H9 (cell line): ENCODE measurements at regions not wholly inside any gene's neighbourhood (a gene's known extent, or its start where the extent isn't known, plus 50 kb on each side); places are given as distances from the start of the nearest gene placed in this dataset.

Experiments used
- DNase-seq: peaks from one replicate; pipeline ENCODE4 v3.0.0-alpha.2; 2017
- H2AFZ ChIP-seq: one replicate; pipeline ENCODE4 v1.6.1; 2013; ENCODE audit warnings: mild to moderate bottlenecking, low read length, control low read depth, moderate library complexity
- H2AK5ac ChIP-seq: 2 replicates; pipeline ENCODE4 v1.6.1; 2013; ENCODE audit warnings: low read length, control low read depth, mixed read lengths; ENCODE audit not compliant: insufficient read length
- H2BK120ac ChIP-seq: one replicate; pipeline ENCODE4 v1.6.1; 2013; ENCODE audit warnings: low read depth, mild to moderate bottlenecking, low read length, control low read depth, inconsistent platforms; ENCODE audit not compliant: poor library complexity, severe bottlenecking
- H2BK12ac ChIP-seq: 2 replicates; pipeline ENCODE4 v1.6.1; 2013; ENCODE audit warnings: low read length, control low read depth, mixed read lengths, low read depth; ENCODE audit not compliant: insufficient read length
- H2BK15ac ChIP-seq: 2 replicates; pipeline ENCODE4 v1.6.1; 2013; ENCODE audit warnings: low read depth, low read length, control low read depth
- H2BK20ac ChIP-seq: one replicate; pipeline ENCODE4 v1.6.1; 2013; ENCODE audit warnings: low read depth, mild to moderate bottlenecking, low read length, control low read depth, inconsistent platforms; ENCODE audit not compliant: poor library complexity, severe bottlenecking
- H2BK5ac ChIP-seq: 2 replicates; pipeline ENCODE4 v1.6.1; 2013; ENCODE audit warnings: low read length, control low read depth, mixed read lengths; ENCODE audit not compliant: insufficient read length
- H3K14ac ChIP-seq: 2 replicates; pipeline ENCODE4 v1.6.1; 2013; ENCODE audit warnings: low read length, control low read depth; ENCODE audit not compliant: insufficient read depth
- H3K18ac ChIP-seq: 2 replicates; pipeline ENCODE4 v1.6.1; 2013; ENCODE audit warnings: low read depth, mild to moderate bottlenecking, mixed read lengths, low read length, control low read depth; ENCODE audit not compliant: insufficient read length
- H3K23ac ChIP-seq: 2 replicates; pipeline ENCODE4 v1.6.1; 2013; ENCODE audit warnings: low read length, control low read depth, mixed read lengths, low read depth; ENCODE audit not compliant: insufficient read length
- H3K23me2 ChIP-seq: 2 replicates; pipeline ENCODE4 v1.6.1; 2013; ENCODE audit warnings: low read depth, mild to moderate bottlenecking, mixed read lengths, low read length, control low read depth; ENCODE audit not compliant: insufficient read length, poor library complexity, severe bottlenecking
- H3K27ac ChIP-seq: 2 replicates; pipeline ENCODE4 v1.5.1; 2013; ENCODE audit warnings: low read length, control low read depth, mixed read lengths, low read depth; ENCODE audit not compliant: insufficient read length
- H3K27me3 ChIP-seq: 2 replicates; pipeline ENCODE4 v1.6.1; 2013; ENCODE audit warnings: low read length, control low read depth, inconsistent platforms; ENCODE audit not compliant: insufficient read depth
- H3K4ac ChIP-seq: 2 replicates; pipeline ENCODE4 v1.6.1; 2013; ENCODE audit warnings: low read depth, mild to moderate bottlenecking, control low read depth, inconsistent platforms, low read length, moderate library complexity
- H3K4me1 ChIP-seq: 2 replicates; pipeline ENCODE4 v1.6.1; 2013; ENCODE audit warnings: low read length, control low read depth, inconsistent platforms; ENCODE audit not compliant: insufficient read depth
- H3K4me2 ChIP-seq: 2 replicates; pipeline ENCODE4 v1.6.1; 2013; ENCODE audit warnings: low read length, control low read depth, mixed read lengths; ENCODE audit not compliant: insufficient read length, insufficient read depth
- H3K56ac ChIP-seq: 2 replicates; pipeline ENCODE4 v1.6.1; 2013; ENCODE audit warnings: low read depth, mild to moderate bottlenecking, mixed read lengths, low read length, control low read depth; ENCODE audit not compliant: insufficient read length
- H3K79me1 ChIP-seq: 2 replicates; pipeline ENCODE4 v1.6.1; 2013; ENCODE audit warnings: low read depth, mild to moderate bottlenecking, moderate library complexity, low read length, control low read depth, inconsistent platforms; ENCODE audit not compliant: insufficient read depth, poor library complexity, severe bottlenecking
- H3K79me2 ChIP-seq: 2 replicates; pipeline ENCODE4 v1.6.1; 2013; ENCODE audit warnings: low read length, control low read depth, inconsistent platforms; ENCODE audit not compliant: insufficient read depth
- H3K9ac ChIP-seq: 2 replicates; pipeline ENCODE4 v1.6.1; 2013; ENCODE audit warnings: low read length, control low read depth, mixed read lengths; ENCODE audit not compliant: insufficient read length; ENCODE audit errors: extremely low read depth
- H3K9me3 ChIP-seq: one replicate; pipeline ENCODE4 v1.6.1; 2013; ENCODE audit warnings: low read depth, low read length, inconsistent platforms; ENCODE audit not compliant: control insufficient read depth
- H3T11ph ChIP-seq: one replicate; pipeline ENCODE4 v1.6.1; 2013; ENCODE audit warnings: mild to moderate bottlenecking, low read length, control low read depth, inconsistent platforms
- H4K20me1 ChIP-seq: one replicate; pipeline ENCODE4 v1.6.1; 2013; ENCODE audit not compliant: control insufficient read depth, insufficient read length, insufficient read depth
- H4K5ac ChIP-seq: 2 replicates; pipeline ENCODE4 v1.6.1; 2013; ENCODE audit warnings: low read depth, mild to moderate bottlenecking, mixed read lengths, low read length, control low read depth; ENCODE audit not compliant: insufficient read length
- H4K8ac ChIP-seq: replicated peaks from 2 replicates; pipeline ENCODE4 v1.6.1; 2013; ENCODE audit warnings: low read length, control low read depth, mixed read lengths, low read depth; ENCODE audit not compliant: insufficient read length
- H4K91ac ChIP-seq: 2 replicates; pipeline ENCODE4 v1.6.1; 2013; ENCODE audit warnings: low read depth, mild to moderate bottlenecking, moderate library complexity, mixed read lengths, low read length, control low read depth; ENCODE audit not compliant: insufficient read length
- H3K27ac Mint-ChIP-seq, 3 experiments: 2 replicates in 2 of 3; 3 replicates in 1 of 3; pipeline ENCODE4 v1.8.0; 2020 to 2021; ENCODE audit warnings: mixed read lengths in 3 of 3, mild to moderate bottlenecking in 1 of 3, moderate library complexity in 1 of 3
- H3K27me3 Mint-ChIP-seq: 2 replicates; pipeline ENCODE4 v1.8.0; 2021; ENCODE audit warnings: low read depth, mild to moderate bottlenecking, moderate library complexity, mixed read lengths
- H3K36me3 Mint-ChIP-seq, 3 experiments: 2 replicates in 2 of 3; 3 replicates in 1 of 3; pipeline ENCODE4 v1.8.0; 2020 to 2021; ENCODE audit warnings: low read depth in 3 of 3, mixed read lengths in 3 of 3; ENCODE audit not compliant: insufficient read depth in 1 of 3
- H3K4me1 Mint-ChIP-seq, 2 experiments: 2 replicates each; pipeline ENCODE4 v1.8.0; 2020; ENCODE audit warnings: mixed read lengths in 2 of 2
- H3K4me3 Mint-ChIP-seq, 2 experiments: 2 replicates in 1 of 2; 3 replicates in 1 of 2; pipeline ENCODE4 v1.8.0; 2020 to 2021; ENCODE audit warnings: mild to moderate bottlenecking in 2 of 2, mixed read lengths in 2 of 2, moderate library complexity in 1 of 2
- H3K9me3 Mint-ChIP-seq, 2 experiments: 2 replicates in 1 of 2; 3 replicates in 1 of 2; pipeline ENCODE4 v1.8.0; 2020; ENCODE audit warnings: mild to moderate bottlenecking in 2 of 2, mixed read lengths in 2 of 2, moderate library complexity in 1 of 2
- CTCF ChIP-seq: fragments of 200-600 bp; sonication (generic); conservative IDR thresholded peaks from 3 replicates; pipeline ENCODE4 v1.8.0; 2021; ENCODE audit warnings: antibody characterized with exemption, mild to moderate bottlenecking
- WGBS: extraction: QIAGEN DNeasy Blood & Tissue Kit; methylation state at CpG from one replicate; pipeline ENCODE4 v1.1.7; 2013; ENCODE audit warnings: missing lambda C conversion rate, low lambda C conversion rate, mixed read lengths; ENCODE audit not compliant: insufficient read length; ENCODE audit errors: extremely low coverage; 5-methylcytosine and 5-hydroxymethylcytosine counted together

GRCh38 chr2:117091041-117091837 lies 723.3 kb upstream of the DDX18 start:
- Mint-ChIP-seq H3K4me3 (no peak overlapping the region), H3K36me3 (no peaks in the 10 kb centered on the region), H3K4me1 (peaks cover 22 to 25% of the 10 kb centered on the region in 2 experiments), H3K27me3 (peaks cover 52% of the 10 kb centered on the region), H3K9me3 (no peaks in the 10 kb centered on the region), H3K27ac (no peak overlapping the region)
- H3K4me1 ChIP-seq: peaks cover under 1% of the 10 kb centered on the region; the same call in 1 of the 2 replicates
- DNase-seq: no peak
- H3K14ac ChIP-seq: no peak overlapping the region
- TF ChIP-seq CTCF: no peak
- no peaks in the 10 kb centered on the region; the same call in 1 of the 2 replicates for H3K27me3 ChIP-seq
- H3K4me2 ChIP-seq: no peak overlapping the region
- H2BK5ac ChIP-seq: no peak overlapping the region
- H2BK15ac ChIP-seq: no peak overlapping the region
- H3K27ac ChIP-seq: no peak overlapping the region
- no peaks in the 10 kb centered on the region for H3K23me2 ChIP-seq
- no peak overlapping the region for H4K91ac ChIP-seq
- H3K23ac ChIP-seq: no peak overlapping the region
- no peak overlapping the region for H4K8ac ChIP-seq
- H2BK20ac ChIP-seq: no peak overlapping the region
- H3T11ph ChIP-seq: no peak overlapping the region
- H2AK5ac ChIP-seq: no peak overlapping the region
- no peak overlapping the region for H2BK120ac ChIP-seq
- H2BK12ac ChIP-seq: no peak overlapping the region
- no peaks in the 10 kb centered on the region for H4K20me1 ChIP-seq
- no peaks in the 10 kb centered on the region for H3K9me3 ChIP-seq
- no peak overlapping the region for H3K9ac ChIP-seq
- H3K4ac ChIP-seq: no peak overlapping the region
- no peak overlapping the region for H2AFZ ChIP-seq
- no peak overlapping the region for H3K56ac ChIP-seq
- H4K5ac ChIP-seq: no peak overlapping the region
- H3K79me2 ChIP-seq: no peaks in the 10 kb centered on the region
- no peaks in the 10 kb centered on the region for H3K79me1 ChIP-seq
- no CpG with 5 or more reads among the region's 2 CpGs for WGBS
- H3K18ac ChIP-seq: no peak overlapping the region
